Immature natural killer cell (primary cell): ENCODE measurements at regions not wholly inside any gene's neighbourhood (a gene's known extent, or its start where the extent isn't known, plus 50 kb on each side); places are given as distances from the start of the nearest gene placed in this dataset.

Source experiments
- DNase-seq, 3 donors: peaks; one replicate each; pipeline ENCODE4 v3.0.0; 2022; ENCODE audit warnings: mixed read lengths in 1 of 3
- H3K27ac Mint-ChIP-seq, 6 donors: one replicate each; pipeline ENCODE4 v1.8.0; 2020; ENCODE audit warnings: mixed read lengths in 6 of 6, mild to moderate bottlenecking in 5 of 6, inconsistent platforms in 4 of 6, moderate library complexity in 3 of 6
- H3K27me3 Mint-ChIP-seq, 3 donors: one replicate each; pipeline ENCODE4 v1.8.0; 2020 to 2021; ENCODE audit warnings: low read depth in 3 of 3, mild to moderate bottlenecking in 3 of 3, mixed read lengths in 3 of 3, moderate library complexity in 3 of 3, inconsistent platforms in 1 of 3
- H3K36me3 Mint-ChIP-seq, 3 donors: one replicate each; pipeline ENCODE4 v1.8.0; 2020; ENCODE audit warnings: mixed read lengths in 3 of 3, inconsistent platforms in 2 of 3, mild to moderate bottlenecking in 2 of 3
- H3K4me1 Mint-ChIP-seq, 2 donors: one replicate each; pipeline ENCODE4 v1.8.0; 2020; ENCODE audit warnings: inconsistent platforms in 2 of 2, mild to moderate bottlenecking in 2 of 2, mixed read lengths in 2 of 2, moderate library complexity in 1 of 2
- H3K4me3 Mint-ChIP-seq, 5 donors: one replicate each; pipeline ENCODE4 v1.8.0; 2020; ENCODE audit warnings: mild to moderate bottlenecking in 5 of 5, mixed read lengths in 5 of 5, inconsistent platforms in 3 of 5, moderate library complexity in 3 of 5
- H3K9me3 Mint-ChIP-seq, 6 donors: one replicate each; pipeline ENCODE4 v1.8.0; 2020; ENCODE audit warnings: mild to moderate bottlenecking in 6 of 6, mixed read lengths in 6 of 6, inconsistent platforms in 4 of 6, moderate library complexity in 3 of 6

DNA sequence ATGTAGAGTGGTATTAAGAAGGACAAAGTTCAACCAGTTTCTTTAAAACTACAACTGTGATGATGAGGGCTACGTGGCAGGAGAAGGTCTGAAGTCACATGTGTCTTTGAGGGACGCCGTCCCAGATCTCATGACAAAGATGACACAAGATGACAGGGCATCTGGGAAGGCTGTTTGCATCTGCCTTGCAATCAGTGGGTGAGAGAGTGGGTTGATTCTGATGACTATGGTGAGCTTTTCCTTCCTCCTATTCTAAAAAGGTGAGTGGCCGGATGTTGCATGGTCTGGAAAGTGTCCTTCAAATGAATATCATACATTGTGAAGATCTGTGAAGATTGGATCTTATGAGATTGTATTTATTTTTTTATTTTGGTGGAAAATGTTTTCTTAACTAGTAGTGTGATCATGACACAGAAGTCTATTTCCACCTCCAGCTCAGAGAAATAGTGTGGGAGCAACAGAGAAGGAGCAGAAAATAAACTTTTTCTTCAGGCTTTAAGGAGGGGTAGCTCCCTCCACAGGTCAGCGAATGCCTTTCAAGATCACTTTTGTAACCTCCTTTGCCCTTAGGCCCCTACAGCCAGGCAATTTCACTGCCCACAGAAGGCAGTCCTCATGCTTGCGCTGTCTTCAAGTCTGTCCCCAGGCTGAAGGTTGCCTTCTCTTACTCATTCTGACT lies 76.0 kb upstream of the ATF3 start:
- no peaks in the 10 kb centered on the region for H3K36me3 Mint-ChIP-seq
- H3K27ac Mint-ChIP-seq, result no peak overlapping the region
- H3K4me3 Mint-ChIP-seq, result no peak overlapping the region
- H3K4me1 Mint-ChIP-seq, result no peaks in the 10 kb centered on the region
- H3K27me3 Mint-ChIP-seq, result peaks cover 0 to 5% (median 3%) of the 10 kb centered on the region in 3 donors
- H3K9me3 Mint-ChIP-seq, result peaks cover 0 to 6% (median 0%) of the 10 kb centered on the region in 6 donors
- no peak for DNase-seq

DNA sequence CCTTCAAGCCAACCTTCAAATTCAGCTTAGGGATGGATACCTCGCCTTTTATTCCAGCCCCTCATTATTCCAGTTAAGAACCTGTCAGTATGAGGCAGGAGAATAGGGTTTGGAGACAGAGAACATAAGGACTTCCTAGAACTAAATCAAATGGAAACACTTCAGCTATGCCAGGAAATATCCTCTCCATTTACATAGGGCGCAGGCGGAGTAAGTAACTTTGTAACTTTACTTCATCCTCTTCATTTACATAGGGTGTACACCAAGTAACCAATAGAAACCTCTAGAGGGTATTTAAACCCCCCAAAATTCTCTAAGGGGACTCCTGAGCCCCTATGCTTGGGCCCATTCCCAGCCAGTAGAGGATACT lies 75.4 kb upstream of the ATF3 start:
- Mint-ChIP-seq H3K4me1 (no peaks in the 10 kb centered on the region), H3K4me3 (no peak overlapping the region), H3K36me3 (no peaks in the 10 kb centered on the region), H3K9me3 (peaks cover 0 to 6% (median 0%) of the 10 kb centered on the region in 6 donors), H3K27ac (no peak overlapping the region), H3K27me3 (peaks cover 0 to 5% (median 3%) of the 10 kb centered on the region in 3 donors)
- no peak for DNase-seq

DNA sequence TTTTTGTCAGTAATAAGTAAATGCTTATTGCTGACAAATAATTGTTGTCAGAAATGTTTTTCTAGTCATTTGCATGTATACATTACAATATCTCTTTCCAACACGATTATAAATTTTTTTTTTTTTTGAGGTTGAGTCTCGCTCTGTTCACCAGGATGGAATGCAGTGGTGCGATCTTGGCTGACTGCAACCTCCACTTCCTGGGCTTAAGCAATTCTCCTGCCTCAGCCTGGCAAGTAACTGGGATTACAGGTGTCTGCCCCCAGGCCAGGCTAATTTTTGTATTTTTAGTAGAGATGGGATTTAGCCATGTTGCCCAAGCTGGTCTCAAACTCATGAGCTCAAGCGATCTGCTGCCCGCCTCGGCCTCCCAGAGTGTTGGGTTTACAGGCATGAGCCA lies 72.0 kb upstream of the ATF3 start:
- Mint-ChIP-seq H3K36me3 (no peaks in the 10 kb centered on the region), H3K4me1 (no peaks in the 10 kb centered on the region), H3K27me3 (peaks cover 0 to 3% (median 1%) of the 10 kb centered on the region in 3 donors), H3K9me3 (peaks cover 0 to 4% (median 0%) of the 10 kb centered on the region in 6 donors), H3K4me3 (no peak overlapping the region), H3K27ac (no peak overlapping the region)
- DNase-seq, result no peak

DNA sequence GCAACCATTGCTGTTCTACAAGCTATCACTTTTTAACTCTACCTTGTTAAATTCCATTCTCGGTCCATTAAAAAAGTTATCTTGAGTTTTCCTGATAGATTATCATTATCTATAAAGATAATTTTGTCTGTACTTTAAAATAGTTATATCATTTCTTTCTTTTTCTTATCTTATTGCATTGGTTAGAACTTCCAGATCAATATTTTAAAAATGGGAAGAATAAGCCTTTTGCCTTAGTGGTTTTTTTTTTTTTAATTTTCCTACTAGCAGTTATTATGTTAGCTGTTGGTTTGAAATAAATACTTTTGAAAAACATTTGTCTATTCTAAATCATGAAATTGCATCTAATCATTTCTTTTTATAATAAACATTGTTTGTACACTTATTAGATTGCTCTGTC lies 71.0 kb upstream of the ATF3 start:
- no peak for DNase-seq
- Mint-ChIP-seq H3K36me3 (no peaks in the 10 kb centered on the region), H3K27me3 (peaks cover 0 to 3% (median 1%) of the 10 kb centered on the region in 3 donors), H3K9me3 (peaks cover 0 to 4% (median 0%) of the 10 kb centered on the region in 6 donors), H3K4me1 (no peaks in the 10 kb centered on the region), H3K27ac (no peak overlapping the region), H3K4me3 (no peak overlapping the region)

DNA sequence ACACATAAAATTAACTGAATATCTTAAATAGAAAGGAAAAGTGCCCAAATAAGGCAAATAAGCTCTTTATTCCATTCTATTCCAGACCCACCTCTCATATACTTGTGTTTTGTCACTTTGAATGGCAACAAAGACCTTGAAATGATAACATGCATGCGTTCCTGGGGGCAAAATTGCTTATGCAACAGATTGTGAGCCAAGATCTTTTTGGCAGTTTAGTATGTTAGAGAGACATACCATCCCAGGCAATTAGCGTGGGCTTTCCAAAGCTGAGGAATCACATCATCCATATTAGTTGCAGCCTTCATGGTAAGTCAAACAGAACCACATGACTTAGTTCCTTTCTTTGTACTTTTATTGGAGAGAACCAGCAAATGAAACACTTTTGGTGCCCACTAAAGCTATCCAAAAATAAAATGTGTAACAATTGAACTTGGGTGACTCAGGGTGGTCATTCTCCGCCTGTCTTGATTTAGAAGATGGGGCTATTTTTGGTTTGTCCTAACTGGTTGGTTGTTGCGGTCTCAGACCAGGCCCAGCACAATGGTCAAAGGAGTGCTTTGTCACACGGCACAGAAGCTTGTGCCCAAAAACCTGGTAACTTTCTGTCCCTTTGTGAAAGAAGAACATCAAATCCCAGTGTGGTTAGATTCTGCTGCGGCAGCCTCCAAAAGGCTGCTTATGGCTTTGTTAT lies 68.7 kb upstream of the ATF3 start:
- H3K36me3 Mint-ChIP-seq, result no peaks in the 10 kb centered on the region
- peaks cover 0 to 10% (median 1%) of the 10 kb centered on the region in 3 donors for H3K27me3 Mint-ChIP-seq
- H3K9me3 Mint-ChIP-seq, result peaks cover 0 to 1% (median 0%) of the 10 kb centered on the region in 6 donors
- H3K4me1 Mint-ChIP-seq, result no peaks in the 10 kb centered on the region
- no peak overlapping the region for H3K4me3 Mint-ChIP-seq
- no peak overlapping the region for H3K27ac Mint-ChIP-seq
- no peak for DNase-seq

DNA sequence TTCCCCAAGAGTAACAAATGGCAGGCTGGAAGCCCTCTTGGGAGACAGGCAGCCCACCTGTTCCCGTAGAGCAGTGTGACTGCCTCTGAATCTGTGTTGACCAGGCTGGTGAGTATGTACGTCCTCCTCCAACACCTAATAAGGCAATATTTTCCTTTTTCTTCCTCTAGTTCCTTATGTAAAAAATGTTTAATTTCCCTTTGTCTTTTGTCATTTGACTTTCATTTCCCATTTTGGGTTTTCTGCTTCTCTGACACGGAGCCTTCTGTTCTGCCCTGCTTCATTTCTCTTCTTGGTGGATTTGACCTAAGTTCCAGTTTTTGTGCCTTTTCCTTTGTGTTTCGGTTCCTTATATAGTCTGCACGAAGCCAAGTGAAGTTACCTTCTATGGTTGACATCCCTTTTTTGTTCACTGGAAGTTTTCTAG lies 65.8 kb upstream of the ATF3 start:
- Mint-ChIP-seq H3K36me3 (no peaks in the 10 kb centered on the region), H3K9me3 (peaks cover 0 to 2% (median 0%) of the 10 kb centered on the region in 6 donors), H3K4me1 (no peaks in the 10 kb centered on the region)

DNA sequence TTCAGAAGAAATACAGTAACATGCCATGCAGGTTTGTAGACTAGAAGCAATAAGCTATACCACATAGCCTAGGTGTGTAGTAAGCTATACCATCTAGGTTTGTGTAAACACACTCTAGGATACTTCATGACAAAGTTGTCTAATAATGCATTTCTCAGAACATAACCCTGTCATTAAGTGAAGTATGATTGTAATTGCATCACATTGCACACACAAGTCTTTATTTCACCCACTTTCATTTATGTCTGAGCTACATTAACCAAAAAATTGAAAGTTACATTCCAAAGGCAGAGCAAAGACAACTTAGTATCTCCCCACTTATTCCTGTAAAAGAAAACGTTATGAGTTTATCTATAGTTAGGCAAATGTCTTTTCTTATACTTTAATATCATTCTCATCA lies 64.5 kb upstream of the ATF3 start:
- no peaks in the 10 kb centered on the region for H3K4me1 Mint-ChIP-seq
- H3K36me3 Mint-ChIP-seq, result no peaks in the 10 kb centered on the region
- H3K9me3 Mint-ChIP-seq, result peaks cover 0 to 2% (median 0%) of the 10 kb centered on the region in 6 donors
- H3K4me3 Mint-ChIP-seq, result no peak overlapping the region
- peaks cover 0 to 10% (median 3%) of the 10 kb centered on the region in 3 donors for H3K27me3 Mint-ChIP-seq
- no peak for DNase-seq
- no peak overlapping the region for H3K27ac Mint-ChIP-seq

More for the DNA sequence above, 65.8 kb upstream of the ATF3 start:
- Mint-ChIP-seq H3K4me3 (no peak overlapping the region), H3K27ac (no peak overlapping the region), H3K27me3 (peaks cover 0 to 10% (median 1%) of the 10 kb centered on the region in 3 donors)
- DNase-seq, result no peak

DNA sequence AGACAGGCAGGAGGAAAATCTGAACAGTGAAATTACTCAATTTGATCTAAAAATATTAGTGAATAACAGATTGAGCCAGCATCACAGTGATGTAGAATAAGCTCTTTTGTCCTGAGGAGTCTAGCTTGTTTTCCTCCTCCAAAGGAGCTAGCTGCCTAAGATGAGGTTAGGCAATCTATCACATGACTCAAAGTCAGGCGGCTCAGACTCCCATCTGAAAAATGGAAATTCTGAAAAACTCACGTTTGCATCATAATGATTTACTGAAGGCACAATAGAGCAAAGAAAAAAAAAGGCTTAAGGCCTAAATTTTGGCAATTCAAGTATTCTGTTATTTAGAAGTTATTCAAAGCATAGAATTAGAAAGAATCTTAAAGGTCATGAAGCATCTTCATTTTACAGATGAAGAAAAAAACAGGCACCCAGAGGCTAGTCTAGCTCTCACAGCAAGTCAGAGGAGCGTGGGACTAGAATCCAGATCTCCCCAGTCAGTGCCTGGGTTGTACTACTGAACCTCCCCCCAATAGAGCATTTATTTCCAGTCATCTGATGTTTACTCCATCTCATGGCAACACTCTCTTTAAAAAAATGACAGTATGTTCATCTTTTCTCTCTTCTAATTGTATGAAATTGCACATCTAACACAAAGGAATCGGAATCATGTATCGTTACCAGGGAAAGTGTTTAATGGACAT lies 62.5 kb upstream of the ATF3 start:
- peaks cover 2 to 10% (median 4%) of the 10 kb centered on the region in 3 donors for H3K27me3 Mint-ChIP-seq
- no peak overlapping the region for H3K27ac Mint-ChIP-seq

DNA sequence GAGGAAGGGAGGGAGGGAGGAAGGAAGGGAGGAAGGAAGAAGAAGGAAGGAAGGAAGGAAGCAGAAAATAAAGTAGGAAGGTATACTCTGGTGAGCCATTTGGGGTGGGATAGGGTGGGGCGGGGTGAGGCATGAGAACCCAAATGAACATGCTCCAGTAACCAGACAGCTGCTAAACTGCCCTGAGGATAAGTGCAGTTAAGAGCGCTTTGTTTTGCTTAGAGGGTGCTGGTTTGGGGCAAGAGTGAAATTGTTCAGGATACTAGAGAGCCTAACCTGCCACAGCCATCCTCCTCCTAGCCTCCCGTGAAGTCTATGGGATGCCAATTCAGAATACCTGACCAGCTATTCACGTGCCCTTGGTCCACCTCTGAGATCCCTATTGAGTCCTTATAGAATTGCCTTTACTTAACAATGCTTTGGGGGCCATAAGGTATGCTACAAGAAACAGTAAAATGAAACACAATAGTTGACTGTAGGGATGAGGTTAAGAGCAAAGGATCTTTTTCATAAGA lies 59.0 kb upstream of the ATF3 start:
- Mint-ChIP-seq H3K4me3 (no peak overlapping the region), H3K27me3 (peaks cover 2 to 9% (median 6%) of the 10 kb centered on the region in 3 donors), H3K9me3 (peaks cover 0 to 2% (median 0%) of the 10 kb centered on the region in 6 donors), H3K4me1 (no peaks in the 10 kb centered on the region), H3K27ac (no peak overlapping the region), H3K36me3 (no peaks in the 10 kb centered on the region)
- no peak for DNase-seq

More for the DNA sequence above, 62.5 kb upstream of the ATF3 start:
- Mint-ChIP-seq H3K4me3 (no peak overlapping the region), H3K36me3 (no peaks in the 10 kb centered on the region), H3K4me1 (no peaks in the 10 kb centered on the region), H3K9me3 (peaks cover 0 to 2% (median 0%) of the 10 kb centered on the region in 6 donors)
- no peak for DNase-seq

DNA sequence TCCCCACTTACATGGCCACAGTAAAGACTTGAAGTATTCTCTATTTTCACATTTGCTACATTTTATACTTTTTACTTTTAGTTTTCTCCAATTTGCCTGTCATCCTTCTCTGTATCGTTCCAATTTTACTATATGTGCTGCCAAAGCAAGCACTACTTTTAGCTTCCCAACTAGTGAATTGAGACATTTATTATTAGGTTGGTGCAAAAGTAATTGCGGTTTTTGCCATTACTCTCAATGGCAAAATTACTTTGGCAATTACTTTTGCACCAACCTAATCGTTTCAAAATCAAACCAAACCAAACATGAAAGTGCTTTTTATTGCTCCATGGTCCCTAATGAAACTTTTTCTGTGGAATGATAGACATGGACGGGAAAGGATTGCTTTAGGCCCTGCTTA lies 56.6 kb upstream of the ATF3 start:
- H3K27me3 Mint-ChIP-seq, result peaks cover 2 to 6% (median 5%) of the 10 kb centered on the region in 3 donors
- H3K4me1 Mint-ChIP-seq, result no peaks in the 10 kb centered on the region
- H3K9me3 Mint-ChIP-seq, result no peaks in the 10 kb centered on the region
- no peaks in the 10 kb centered on the region for H3K36me3 Mint-ChIP-seq
- no peak overlapping the region for H3K27ac Mint-ChIP-seq
- DNase-seq, result no peak
- no peak overlapping the region for H3K4me3 Mint-ChIP-seq

DNA sequence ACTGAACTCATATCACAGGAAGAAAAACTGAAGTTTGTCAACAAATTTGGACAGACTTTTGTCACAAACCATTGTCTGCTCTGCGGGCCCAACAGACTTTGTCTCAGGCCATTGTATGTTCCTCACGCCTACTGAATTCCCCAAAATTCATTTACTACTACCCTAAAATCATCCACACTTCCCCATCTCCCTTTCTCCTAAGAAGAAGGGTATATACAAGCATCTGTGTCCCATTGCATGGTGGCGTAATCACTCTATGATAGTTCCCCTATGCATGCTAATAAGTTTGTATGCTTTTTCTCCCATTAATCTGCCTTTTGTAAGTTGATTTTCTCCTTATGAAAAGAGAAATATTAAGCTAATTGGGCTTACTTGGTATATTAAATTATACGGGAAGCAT lies 54.9 kb upstream of the ATF3 start:
- Mint-ChIP-seq H3K27me3 (peaks cover 2 to 13% (median 6%) of the 10 kb centered on the region in 3 donors), H3K27ac (no peak overlapping the region), H3K9me3 (no peaks in the 10 kb centered on the region), H3K4me3 (no peak overlapping the region), H3K4me1 (peaks cover 3 to 6% of the 10 kb centered on the region in 2 donors), H3K36me3 (no peaks in the 10 kb centered on the region)
- DNase-seq, result no peak

DNA sequence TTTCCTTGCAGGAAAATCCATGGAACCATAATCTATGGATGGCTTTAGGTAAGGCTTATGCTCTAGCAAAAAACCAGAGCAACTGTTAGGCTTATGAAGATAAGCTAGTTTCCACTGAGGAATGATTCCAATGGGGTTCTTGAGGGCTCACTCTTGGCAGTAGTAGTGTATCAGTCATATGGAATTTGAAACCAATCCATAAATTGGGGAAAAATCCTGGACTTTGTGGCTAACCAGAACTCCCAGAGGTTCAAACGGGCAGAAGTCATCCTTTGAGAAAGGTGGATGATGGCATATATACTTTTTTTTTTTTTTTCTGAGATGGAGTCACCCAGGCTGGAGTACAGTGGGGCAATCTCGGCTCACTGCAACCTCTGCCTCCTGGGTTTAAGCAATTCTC lies 54.2 kb upstream of the ATF3 start:
- no peak for DNase-seq
- no peak overlapping the region for H3K4me3 Mint-ChIP-seq
- peaks cover 0 to 3% (median 0%) of the 10 kb centered on the region in 3 donors for H3K36me3 Mint-ChIP-seq
- peaks cover 0 to 15% (median 9%) of the 10 kb centered on the region in 3 donors for H3K27me3 Mint-ChIP-seq
- H3K9me3 Mint-ChIP-seq, result no peaks in the 10 kb centered on the region
- peaks cover 6 to 13% of the 10 kb centered on the region in 2 donors for H3K4me1 Mint-ChIP-seq
- no peak overlapping the region for H3K27ac Mint-ChIP-seq

DNA sequence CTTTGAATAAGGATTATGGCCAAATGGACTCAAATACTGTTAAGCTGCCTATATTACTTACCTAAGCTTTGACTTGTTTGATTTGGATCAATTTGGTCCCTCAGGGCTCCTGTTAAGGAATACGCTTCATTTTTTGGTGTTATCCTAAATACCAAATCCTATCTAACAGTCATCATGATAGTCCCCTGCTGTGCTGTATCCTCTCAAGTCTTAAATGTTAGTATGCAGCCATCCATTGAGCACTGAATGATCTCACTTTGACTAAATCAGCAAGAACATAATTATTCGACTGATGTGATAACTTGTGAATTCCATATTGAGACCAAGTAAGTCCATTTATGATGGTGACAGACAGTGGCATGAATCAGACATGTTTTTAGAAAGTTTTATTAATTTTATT lies 53.1 kb upstream of the ATF3 start:
- H3K27me3 Mint-ChIP-seq, result peaks cover 0 to 13% (median 9%) of the 10 kb centered on the region in 3 donors
- H3K9me3 Mint-ChIP-seq, result no peaks in the 10 kb centered on the region
- H3K4me3 Mint-ChIP-seq, result no peak overlapping the region

More for the DNA sequence above, 53.1 kb upstream of the ATF3 start:
- Mint-ChIP-seq H3K36me3 (peaks cover 0 to 3% (median 0%) of the 10 kb centered on the region in 3 donors), H3K27ac (no peak overlapping the region), H3K4me1 (peaks cover 10 to 18% of the 10 kb centered on the region in 2 donors)
- DNase-seq, result no peak
